ENCODE measurements at regions not wholly inside any gene's neighbourhood (a gene's known extent, or its start where the extent isn't known, plus 50 kb on each side); places are given as distances from the start of the nearest gene placed in this dataset.

GRCh38 chr2:199663157-199663556 lies 187.8 kb downstream of the FTCDNL1 start:
- TF ChIP-seq POLR2A (IDR thresholded peaks at IDR 0.05; ENCODE audit: low read depth, low read length), result no peak
- TF ChIP-seq POLR2AphosphoS5 (IDR thresholded peaks at IDR 0.05; ENCODE audit: low read depth, low read length), result no peak
